ENCODE measurements at regions not wholly inside any gene's neighbourhood (a gene's known extent, or its start where the extent isn't known, plus 50 kb on each side); places are given as distances from the start of the nearest gene placed in this dataset.

- H3K9me3 ChIP-seq (replicated peaks; ENCODE audit: control insufficient read depth, insufficient read depth, low read length): no peaks in the 10 kb centered on the region
- no peak overlapping the region for H3K27ac ChIP-seq (ENCODE audit: control insufficient read depth, insufficient read depth)
- no peak overlapping the region for H3K4me3 ChIP-seq
- intact Hi-C loops (cut with micrococcal nuclease; ENCODE audit: unreplicated experiment): no loop called here
- no peak for FAIRE-seq
- no peaks in the 10 kb centered on the region for H4K20me1 ChIP-seq (ENCODE audit: control insufficient read depth, insufficient read depth)
- POLR2A ChIA-PET: interaction anchor here (0.7 kb wide), 1 partner anchor 47 kb away, joined by 3 read pairs; no protein-coding TSS in a partner anchor
- no peak overlapping the region for H3K4me2 ChIP-seq (ENCODE audit: control insufficient read depth, insufficient read depth)
- CTCF ChIA-PET: no interaction called here
- RAD21 ChIA-PET (ENCODE audit: unreplicated experiment): no interaction called here
- no TSS peak for BruUV-seq (replicated peaks)
- 21% methylated on average over 4 of the region's 4 CpGs for WGBS (ENCODE audit: insufficient coverage, insufficient replicate concordance, low lambda C conversion rate, missing lambda C conversion rate)
- H3K9ac ChIP-seq (ENCODE audit: control insufficient read depth, insufficient read depth, low read length): no peak overlapping the region
- H3K79me2 ChIP-seq (ENCODE audit: control insufficient read depth, insufficient read depth, low read length): no peaks in the 10 kb centered on the region
- TF ChIP-seq BHLHE40 (IDR thresholded peaks at IDR 0.05; ENCODE audit: borderline replicate concordance in 1 of 2, low read depth in 2 of 2, low read length in 1 of 2) (no peak), EGR1 (IDR thresholded peaks at IDR 0.05; ENCODE audit: borderline replicate concordance in 1 of 2, low read depth in 2 of 2, low read length in 2 of 2) (no peak), RBBP5 (conservative IDR thresholded peaks at IDR 0.05) (no peak), RUNX3 (IDR thresholded peaks at IDR 0.05; ENCODE audit: low read length) (no peak)
- no peaks in the 10 kb centered on the region for H3K27me3 ChIP-seq (replicated peaks in 1 of 2; ENCODE audit: control insufficient read depth in 2 of 2, insufficient read depth in 2 of 2, low read length in 1 of 2)
- ATAC-seq: no peak
- H3K36me3 ChIP-seq (ENCODE audit: control insufficient read depth in 2 of 2, insufficient read depth in 2 of 2, low read length in 1 of 2): no peaks in the 10 kb centered on the region
- H3K4me1 ChIP-seq (ENCODE audit: control insufficient read depth, insufficient read depth, low read length): no peaks in the 10 kb centered on the region
- H2AFZ ChIP-seq (ENCODE audit: control insufficient read depth, low read depth, low read length): no peak overlapping the region
- SMC1A ChIA-PET (ENCODE audit: uncharacterized antibody, unreplicated experiment): interaction anchor here (0.7 kb wide), 1 partner anchor 28 kb away, joined by 3 read pairs; no protein-coding TSS in a partner anchor
- in situ Hi-C loops (cut with MboI): no loop called here
- DNase-seq (ENCODE audit: low read depth, low spot score): no peak
Measured at GRCh38 chr18:45498287-45498658, 117.0 kb upstream of the SLC14A2 start.

- Histone ChIP-seq H3K4me2 (ENCODE audit: control insufficient read depth, insufficient read depth) (no peak overlapping the region), H3K4me1 (ENCODE audit: control insufficient read depth, insufficient read depth, low read length) (no peaks in the 10 kb centered on the region), H3K9me3 (replicated peaks; ENCODE audit: control insufficient read depth, insufficient read depth, low read length) (no peaks in the 10 kb centered on the region), H2AFZ (ENCODE audit: control insufficient read depth, low read depth, low read length) (no peak overlapping the region), H4K20me1 (ENCODE audit: control insufficient read depth, insufficient read depth) (no peaks in the 10 kb centered on the region), H3K27ac (ENCODE audit: control insufficient read depth, insufficient read depth) (no peak overlapping the region), H3K9ac (ENCODE audit: control insufficient read depth, insufficient read depth, low read length) (no peak overlapping the region), H3K79me2 (ENCODE audit: control insufficient read depth, insufficient read depth, low read length) (no peaks in the 10 kb centered on the region), H3K27me3 (replicated peaks in 1 of 2; ENCODE audit: control insufficient read depth in 2 of 2, insufficient read depth in 2 of 2, low read length in 1 of 2) (no peaks in the 10 kb centered on the region), H3K4me3 (no peak overlapping the region), H3K36me3 (ENCODE audit: control insufficient read depth in 2 of 2, insufficient read depth in 2 of 2, low read length in 1 of 2) (no peaks in the 10 kb centered on the region)
- intact Hi-C loops (cut with micrococcal nuclease; ENCODE audit: unreplicated experiment) (no loop called here), in situ Hi-C loops (cut with MboI) (no loop called here)
- ChIA-PET POLR2A (no interaction called here), RAD21 (ENCODE audit: unreplicated experiment) (no interaction called here), SMC1A (ENCODE audit: uncharacterized antibody, unreplicated experiment) (no interaction called here), CTCF (no interaction called here)
- 20% methylated on average over 3 of the region's 3 CpGs for WGBS (ENCODE audit: insufficient coverage, insufficient replicate concordance, low lambda C conversion rate, missing lambda C conversion rate)
- BruUV-seq (replicated peaks): no TSS peak
- ATAC-seq (no peak), FAIRE-seq (no peak), DNase-seq (ENCODE audit: low read depth, low spot score) (no peak)
- TF ChIP-seq BMI1 (IDR thresholded peaks at IDR 0.05; ENCODE audit: borderline replicate concordance): no peak
- TF ChIP-seq POLR2AphosphoS5 (IDR thresholded peaks at IDR 0.05; ENCODE audit: low read length): no peak
- no peak for TF ChIP-seq SIX5 (IDR thresholded peaks at IDR 0.05; ENCODE audit: low read depth, low read length, severe bottlenecking)
Measured at GRCh38 chr18:45503990-45504389, 111.3 kb upstream of the SLC14A2 start.

Data from GM12878 (cell line).